DND-41 (cell line): ENCODE measurements at regions not wholly inside any gene's neighbourhood (a gene's known extent, or its start where the extent isn't known, plus 50 kb on each side); places are given as distances from the start of the nearest gene placed in this dataset.

Source experiments
- ATAC-seq: fragments of 200-7000 bp; cut with Tn5 transposase; 3 replicates; pipeline ENCODE4 v1.9.1; 2021; ENCODE audit warnings: low read depth; ENCODE audit not compliant: insufficient read depth
- DNase-seq: peaks from one replicate; pipeline ENCODE4 v3.0.0-alpha.2; 2020
- H2AFZ ChIP-seq: 2 replicates; pipeline ENCODE4 v1.6.0; 2012; ENCODE audit warnings: low read depth, low read length
- H3K27ac ChIP-seq: 2 replicates; pipeline ENCODE4 v1.5.1; 2012; ENCODE audit warnings: low read length, inconsistent platforms
- H3K27me3 ChIP-seq: fragments of 200-600 bp; sonication (generic); 2 replicates; pipeline ENCODE4 v1.6.0; 2012; ENCODE audit warnings: low read length, mild to moderate bottlenecking, inconsistent platforms; ENCODE audit not compliant: insufficient read depth, poor library complexity
- H3K36me3 ChIP-seq: 2 replicates; pipeline ENCODE4 v1.5.1; 2012; ENCODE audit warnings: low read length, inconsistent platforms; ENCODE audit not compliant: insufficient read depth
- H3K4me1 ChIP-seq: 2 replicates; pipeline ENCODE4 v1.5.1; 2012; ENCODE audit warnings: mild to moderate bottlenecking, low read length; ENCODE audit not compliant: insufficient read depth
- H3K4me2 ChIP-seq: 2 replicates; pipeline ENCODE4 v1.6.0; 2012; ENCODE audit warnings: mild to moderate bottlenecking, moderate library complexity, low read length, inconsistent platforms; ENCODE audit not compliant: insufficient read depth
- H3K4me3 ChIP-seq, 2 experiments: fragments of 200-600 bp in 1 of 2; shearing (Covaris generic) in 1 of 2; 2 replicates each; pipeline ENCODE4 v1.5.1; 2012 to 2016; ENCODE audit warnings: inconsistent platforms in 2 of 2, low read length in 2 of 2, mild to moderate bottlenecking in 2 of 2, low read depth in 1 of 2, moderate library complexity in 1 of 2
- H3K79me2 ChIP-seq: 2 replicates; pipeline ENCODE4 v1.6.0; 2012; ENCODE audit warnings: low read length, inconsistent platforms; ENCODE audit not compliant: insufficient read depth
- H3K9ac ChIP-seq: 2 replicates; pipeline ENCODE4 v1.6.0; 2012; ENCODE audit warnings: low read depth, mild to moderate bottlenecking, inconsistent platforms, low read length, moderate library complexity
- H3K9me3 ChIP-seq: 2 replicates; pipeline ENCODE4 v1.5.1; 2012; ENCODE audit warnings: low read length, moderate library complexity, mild to moderate bottlenecking, inconsistent platforms; ENCODE audit not compliant: insufficient read depth, severe bottlenecking
- H4K20me1 ChIP-seq: 2 replicates; pipeline ENCODE4 v1.6.0; 2012; ENCODE audit warnings: low read length; ENCODE audit not compliant: insufficient read depth
- CTCF ChIP-seq: IDR thresholded peaks from 2 replicates; pipeline ENCODE4 v1.5.1; 2012; ENCODE audit warnings: borderline replicate concordance, low read length, moderate library complexity, mild to moderate bottlenecking; ENCODE audit not compliant: poor library complexity, severe bottlenecking; ENCODE audit errors: extremely low read depth
- EZH2 ChIP-seq: IDR thresholded peaks from 3 replicates; pipeline ENCODE4 v1.6.1; 2012; ENCODE audit warnings: borderline replicate concordance, low read depth, mild to moderate bottlenecking, moderate library complexity, low read length, inconsistent platforms; ENCODE audit not compliant: severe bottlenecking

GRCh38 chr1:182191381-182192115 lies 130.0 kb upstream of the ZNF648 start:
- no peaks in the 10 kb centered on the region for H3K79me2 ChIP-seq
- no peak overlapping the region for H3K4me2 ChIP-seq
- no peak overlapping the region for H3K4me3 ChIP-seq
- H3K4me1 ChIP-seq, result no peaks in the 10 kb centered on the region
- no peak for TF ChIP-seq EZH2
- no peaks in the 10 kb centered on the region for H4K20me1 ChIP-seq
- H3K9me3 ChIP-seq, result no peaks in the 10 kb centered on the region
- no peaks in the 10 kb centered on the region for H3K27me3 ChIP-seq
- no peaks in the 10 kb centered on the region for H3K36me3 ChIP-seq
- ATAC-seq, result no peak
- no peak overlapping the region for H2AFZ ChIP-seq
- DNase-seq, result no peak
- no peak overlapping the region for H3K9ac ChIP-seq
- H3K27ac ChIP-seq, result no peak overlapping the region

- no peak overlapping the region for H3K4me2 ChIP-seq
- DNase-seq, result no peak
- no peak overlapping the region for H2AFZ ChIP-seq
- no peaks in the 10 kb centered on the region for H3K27me3 ChIP-seq
- TF ChIP-seq EZH2 (no peak), CTCF (no peak)
- H3K36me3 ChIP-seq, result no peaks in the 10 kb centered on the region
- no peak overlapping the region for H3K4me3 ChIP-seq
- H4K20me1 ChIP-seq, result no peaks in the 10 kb centered on the region
- no peak for ATAC-seq
- no peaks in the 10 kb centered on the region for H3K9me3 ChIP-seq
- no peaks in the 10 kb centered on the region for H3K79me2 ChIP-seq
- H3K9ac ChIP-seq, result no peak overlapping the region
- no peak overlapping the region for H3K27ac ChIP-seq
- no peaks in the 10 kb centered on the region for H3K4me1 ChIP-seq
These were observed 128.1 kb upstream of the ZNF648 start for GRCh38 chr1:182189535-182190066.

- H3K27ac ChIP-seq, result no peak overlapping the region
- no peak overlapping the region for H3K4me2 ChIP-seq
- ATAC-seq (no peak), DNase-seq (no peak)
- H3K4me3 ChIP-seq, result no peak overlapping the region
- H3K36me3 ChIP-seq, result no peaks in the 10 kb centered on the region
- H3K79me2 ChIP-seq, result no peaks in the 10 kb centered on the region
- TF ChIP-seq EZH2, result no peak
- H3K4me1 ChIP-seq, result no peaks in the 10 kb centered on the region
- no peaks in the 10 kb centered on the region for H3K9me3 ChIP-seq
- H3K27me3 ChIP-seq, result no peaks in the 10 kb centered on the region
- H4K20me1 ChIP-seq, result no peaks in the 10 kb centered on the region
- H3K9ac ChIP-seq, result no peak overlapping the region
- no peak overlapping the region for H2AFZ ChIP-seq
These were observed 125.2 kb upstream of the ZNF648 start for GRCh38 chr1:182186757-182187146.

GRCh38 chr1:182185842-182186756 lies 124.6 kb upstream of the ZNF648 start:
- Histone ChIP-seq H2AFZ (no peak overlapping the region), H3K27ac (no peak overlapping the region), H3K27me3 (no peaks in the 10 kb centered on the region), H3K9ac (no peak overlapping the region), H4K20me1 (no peaks in the 10 kb centered on the region), H3K79me2 (no peaks in the 10 kb centered on the region), H3K4me3 (no peak overlapping the region), H3K4me2 (no peak overlapping the region), H3K9me3 (no peaks in the 10 kb centered on the region), H3K36me3 (no peaks in the 10 kb centered on the region), H3K4me1 (no peaks in the 10 kb centered on the region)
- TF ChIP-seq CTCF (no peak), EZH2 (no peak)
- no peak for ATAC-seq
- no peak for DNase-seq
